GM21367 (cell line): ENCODE measurements at regions not wholly inside any gene's neighbourhood (a gene's known extent, or its start where the extent isn't known, plus 50 kb on each side); places are given as distances from the start of the nearest gene placed in this dataset.

Experiments used
- ATAC-seq: cut with Tn5 transposase; IDR thresholded peaks from one replicate; pipeline ENCODE4 v1.9.1; 2021; ENCODE audit not compliant: unreplicated experiment

DNA sequence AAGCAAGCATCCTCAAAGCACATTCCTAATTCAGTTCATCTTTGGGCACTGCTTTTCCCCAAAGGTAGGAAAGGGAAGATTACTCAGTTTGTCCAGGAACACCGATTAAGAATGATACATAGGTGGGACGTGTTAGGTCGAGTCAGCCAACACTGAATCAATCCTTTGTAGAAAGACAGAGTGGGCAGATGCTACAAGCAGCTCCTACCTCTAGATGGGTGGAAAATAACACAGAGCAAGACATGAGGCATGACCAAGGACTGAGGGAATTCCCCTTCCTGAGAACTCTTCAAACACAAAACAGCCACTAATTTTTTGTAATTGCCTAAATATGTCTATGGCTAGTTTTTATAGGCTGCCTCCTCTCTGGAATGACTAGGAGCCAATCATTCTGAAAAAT lies 331.7 kb downstream of the HNRNPD start:
- ATAC-seq = no peak

DNA sequence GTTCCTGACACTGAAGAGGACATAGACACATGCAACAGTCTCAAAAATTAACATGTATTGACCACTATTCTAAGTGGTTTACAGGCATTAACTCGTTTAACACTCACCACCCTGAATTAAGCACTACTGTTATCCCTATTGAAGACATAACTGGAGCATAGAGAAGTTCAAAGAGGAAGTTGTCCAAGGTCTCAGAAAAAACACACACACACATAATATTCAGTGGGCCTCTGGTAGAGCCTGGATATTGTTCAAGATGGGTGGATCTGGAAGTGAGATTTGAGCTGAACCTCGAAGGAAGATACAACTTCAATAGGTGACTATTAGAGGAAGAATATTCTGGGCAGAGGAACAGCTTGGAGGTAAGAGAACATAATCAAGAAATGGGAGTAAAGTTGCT lies 334.9 kb downstream of the HNRNPD start:
- no peak for ATAC-seq

DNA sequence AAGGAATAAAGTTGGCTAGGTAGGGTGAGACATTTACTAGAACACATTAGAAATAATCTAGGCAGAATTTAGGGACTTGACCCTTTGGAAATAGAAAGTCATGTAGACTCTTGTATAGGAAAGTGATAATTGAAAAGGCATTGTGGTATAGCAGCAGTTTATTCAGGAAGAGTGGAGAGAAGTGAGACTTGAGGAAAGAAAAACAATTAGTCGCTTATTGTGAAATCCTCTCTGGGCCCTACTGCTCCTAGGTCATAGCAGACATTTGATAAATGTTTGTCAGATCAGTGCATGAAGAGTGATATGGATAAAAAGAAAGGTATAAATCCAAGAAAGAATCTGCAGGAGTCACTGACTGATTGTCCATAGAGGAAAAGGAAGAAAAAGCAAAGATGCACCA lies 337.6 kb downstream of the HNRNPD start:
- ATAC-seq = no peak

DNA sequence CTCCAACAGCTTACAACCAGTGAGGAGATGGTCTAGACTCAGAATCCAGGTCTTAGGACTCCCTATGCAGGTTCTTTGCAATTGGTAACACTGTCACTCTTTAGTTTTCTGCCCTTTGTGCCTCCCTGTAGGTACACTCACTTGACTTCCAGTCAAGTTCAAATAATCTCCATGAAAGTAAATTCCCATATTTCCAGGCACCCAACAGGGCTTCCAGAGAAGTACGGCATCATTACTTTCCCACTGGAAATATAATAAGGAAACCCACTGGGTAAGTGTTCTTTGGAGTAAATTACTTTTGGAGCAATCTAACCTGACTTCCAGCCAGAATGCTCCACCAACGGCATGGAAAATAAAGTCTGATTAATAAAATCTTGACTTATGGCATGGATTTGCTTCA lies 338.9 kb downstream of the HNRNPD start:
- no peak for ATAC-seq

DNA sequence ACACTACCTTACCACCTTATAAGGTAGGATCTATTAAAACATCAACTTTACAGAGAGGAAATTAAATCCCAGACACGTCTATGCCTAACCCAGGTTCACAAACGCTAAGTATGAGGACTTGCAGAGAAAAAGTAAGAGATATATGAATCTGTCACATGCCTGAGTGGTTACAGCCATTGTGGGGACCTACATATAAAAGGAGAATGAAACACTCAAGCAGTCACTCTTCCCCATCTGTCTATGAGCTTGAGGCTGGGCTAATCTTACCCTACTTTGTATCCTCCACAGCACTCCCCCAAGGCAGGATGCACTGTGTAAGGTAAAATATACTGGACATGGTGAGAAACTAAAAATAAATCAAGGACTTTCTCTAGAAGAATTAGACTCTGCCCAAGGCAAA lies 339.9 kb downstream of the HNRNPD start:
- ATAC-seq = no peak

DNA sequence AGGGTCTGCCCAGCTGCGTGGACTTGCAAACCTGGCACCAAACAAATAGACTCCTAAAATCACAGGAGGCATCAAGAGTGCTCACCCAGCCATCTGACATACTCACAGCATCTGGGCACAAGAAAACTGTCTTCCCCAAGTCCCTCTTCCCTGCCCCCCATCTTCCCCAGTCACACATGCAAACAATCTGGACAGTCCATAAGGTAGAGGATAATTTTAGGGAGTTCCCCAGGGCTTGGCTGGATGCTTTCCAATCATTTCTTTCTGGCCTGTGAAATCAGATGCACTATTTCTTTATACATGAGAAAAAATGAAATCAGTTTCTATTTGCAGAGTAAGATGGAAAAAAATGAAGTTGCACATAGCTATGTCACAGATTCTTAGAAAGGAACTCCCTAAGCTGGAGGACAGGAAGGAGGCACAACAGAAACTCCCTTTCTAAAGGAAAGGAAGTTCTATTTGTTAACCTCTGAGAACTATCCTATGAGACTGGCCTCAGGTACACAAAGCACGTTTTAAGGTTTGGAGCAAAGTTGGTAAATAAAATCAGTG lies 342.3 kb downstream of the HNRNPD start:
- no peak for ATAC-seq

DNA sequence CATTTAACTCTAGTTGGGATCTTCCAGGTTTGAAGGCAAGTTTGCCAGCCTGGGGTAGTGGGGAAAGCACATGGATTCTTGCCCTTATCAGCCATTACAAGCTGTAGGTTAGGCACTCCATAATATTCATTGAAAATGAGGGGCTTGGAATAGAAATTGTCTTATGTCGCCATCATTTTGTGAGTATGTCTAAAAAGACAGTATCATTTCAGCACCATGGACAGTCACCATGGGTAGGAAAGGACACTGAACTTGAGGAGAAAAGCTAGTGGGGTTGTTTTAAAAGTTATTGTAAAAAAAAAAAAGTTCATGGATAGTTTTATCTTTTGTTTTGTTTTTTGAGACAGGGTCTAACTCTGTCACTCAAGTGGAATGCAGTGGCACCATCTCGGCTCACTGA lies 356.1 kb downstream of the HNRNPD start:
- ATAC-seq = no peak

DNA sequence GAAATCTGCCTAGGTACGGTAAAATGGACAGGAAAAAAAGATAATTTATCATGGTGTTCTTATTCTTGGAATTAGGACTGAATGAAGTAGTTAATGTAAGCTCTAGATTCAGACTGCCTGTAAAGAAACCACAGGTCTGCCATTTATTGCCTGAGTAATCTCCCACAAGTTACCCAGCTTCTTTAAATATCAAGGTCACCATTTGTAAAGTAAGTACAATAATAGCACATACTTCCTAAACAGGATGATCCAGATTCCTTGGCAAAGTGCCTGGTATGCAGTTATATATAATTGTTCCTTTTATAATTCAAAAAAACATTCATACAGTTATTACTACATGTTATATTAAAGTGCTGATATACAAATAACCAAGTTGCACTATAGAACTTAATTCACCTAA lies 368.6 kb downstream of the HNRNPD start:
- ATAC-seq = no peak

DNA sequence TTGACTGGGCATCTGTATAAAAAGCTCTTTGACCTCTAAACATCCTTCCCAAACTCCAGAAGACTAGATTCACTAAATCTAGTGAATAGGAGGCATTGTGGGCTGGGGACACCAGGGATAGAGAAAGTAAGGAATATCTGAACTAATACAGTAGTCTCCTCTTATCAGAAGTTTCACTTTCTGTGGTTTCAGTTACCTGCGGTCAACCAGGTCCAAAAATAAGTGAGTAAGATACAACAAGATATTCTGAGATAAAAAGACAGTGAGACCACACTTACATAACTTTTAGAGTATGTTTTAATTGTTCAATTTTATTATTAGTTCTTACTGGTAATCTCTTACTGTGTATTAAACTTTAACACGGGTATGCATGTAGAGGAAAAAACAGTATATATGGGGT lies 376.5 kb downstream of the HNRNPD start:
- no peak for ATAC-seq

DNA sequence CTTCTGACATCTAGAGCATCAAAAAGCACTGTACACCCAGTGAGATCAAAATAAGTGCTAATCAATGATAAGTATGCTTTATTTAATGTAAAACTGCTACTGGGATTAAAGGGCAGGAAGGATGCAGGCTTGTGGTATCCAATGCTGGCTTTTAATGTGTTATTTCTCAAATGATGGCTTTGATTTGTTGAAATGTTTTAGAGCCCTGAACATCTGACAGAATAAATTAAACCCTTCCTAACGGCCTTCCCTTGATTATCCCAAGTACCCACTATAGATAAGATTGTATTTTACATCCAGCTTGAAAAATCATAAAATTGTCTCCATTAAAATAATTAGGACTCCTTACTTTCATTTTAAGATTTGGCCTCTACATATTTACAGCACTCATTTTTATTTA lies 382.9 kb downstream of the HNRNPD start:
- no peak for ATAC-seq

DNA sequence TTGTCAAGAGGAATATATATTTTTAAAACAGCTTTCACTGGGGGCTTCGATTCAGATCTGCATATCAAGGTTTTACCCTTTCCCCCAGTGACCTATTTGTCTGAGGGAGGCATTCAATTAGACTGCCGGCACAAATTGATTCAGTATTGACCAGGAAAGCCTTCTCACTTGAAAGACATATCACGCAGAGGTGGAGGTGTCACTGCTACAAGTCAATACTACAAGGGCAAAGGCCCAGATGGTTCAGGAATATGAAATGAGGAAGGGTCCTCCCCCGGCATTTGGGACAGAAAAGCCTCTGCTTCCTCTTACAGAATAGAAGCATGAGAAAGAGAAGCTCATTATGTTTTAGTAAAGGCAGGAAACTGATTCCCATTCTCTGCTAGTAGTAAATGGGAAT lies 383.6 kb downstream of the HNRNPD start:
- ATAC-seq = no peak

DNA sequence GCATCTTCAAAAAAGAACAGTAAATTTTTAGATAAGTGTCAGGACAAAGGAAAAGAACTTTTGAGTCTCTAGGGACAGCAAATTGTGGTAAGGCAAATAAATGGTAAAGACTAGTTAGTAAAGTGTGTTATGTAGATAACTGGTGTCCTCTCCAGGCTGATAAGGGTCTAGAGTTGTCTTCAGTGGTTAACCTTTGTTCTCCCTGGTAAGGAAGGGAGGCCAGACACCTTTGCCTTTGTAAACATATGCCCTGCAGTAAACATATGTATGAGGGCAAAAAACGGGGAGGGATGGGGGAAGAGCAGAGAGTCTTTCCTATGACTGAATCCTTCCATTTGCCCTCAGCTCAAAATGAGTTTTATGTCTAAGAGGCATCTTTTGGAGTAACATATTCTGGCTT lies 384.6 kb downstream of the HNRNPD start:
- ATAC-seq = no peak

DNA sequence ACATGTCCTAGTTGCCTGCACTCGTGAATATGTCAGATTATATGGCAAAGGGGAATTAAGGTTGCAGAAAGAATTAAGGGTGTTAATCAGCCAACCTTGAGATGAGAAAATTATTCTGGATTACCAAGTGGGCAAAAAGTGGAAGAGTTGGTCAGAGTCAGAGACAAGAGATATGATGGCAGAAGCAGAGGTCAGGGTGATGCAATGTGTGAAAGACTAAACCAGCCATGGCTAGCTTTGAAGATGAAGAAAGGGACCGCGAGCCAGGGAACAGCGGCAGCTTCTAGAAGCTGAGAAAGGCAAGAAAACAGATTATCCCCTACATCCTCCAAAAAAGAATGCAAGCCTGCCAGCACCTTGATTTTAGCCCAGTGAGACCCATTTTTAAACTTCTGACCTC lies 385.6 kb downstream of the HNRNPD start:
- no peak for ATAC-seq

DNA sequence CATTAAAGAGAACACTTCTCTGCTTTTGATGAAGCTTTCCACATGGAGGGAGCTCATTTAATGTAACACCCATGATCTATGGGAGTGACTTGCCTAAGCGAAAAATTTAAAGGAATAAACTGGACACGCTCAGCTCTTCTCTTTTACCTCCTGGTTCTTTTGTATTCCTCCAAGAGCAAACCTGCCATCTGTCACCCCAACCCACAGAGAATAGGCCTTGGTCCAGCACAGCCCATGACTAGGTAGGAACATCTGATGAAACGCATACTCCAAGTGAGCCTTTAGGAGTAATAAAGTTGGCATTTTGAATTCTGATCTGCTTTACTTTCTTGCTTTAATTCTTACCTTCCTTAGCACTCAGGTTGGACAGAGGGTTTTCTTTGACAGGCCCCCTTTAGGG lies 389.0 kb downstream of the HNRNPD start:
- no peak for ATAC-seq

DNA sequence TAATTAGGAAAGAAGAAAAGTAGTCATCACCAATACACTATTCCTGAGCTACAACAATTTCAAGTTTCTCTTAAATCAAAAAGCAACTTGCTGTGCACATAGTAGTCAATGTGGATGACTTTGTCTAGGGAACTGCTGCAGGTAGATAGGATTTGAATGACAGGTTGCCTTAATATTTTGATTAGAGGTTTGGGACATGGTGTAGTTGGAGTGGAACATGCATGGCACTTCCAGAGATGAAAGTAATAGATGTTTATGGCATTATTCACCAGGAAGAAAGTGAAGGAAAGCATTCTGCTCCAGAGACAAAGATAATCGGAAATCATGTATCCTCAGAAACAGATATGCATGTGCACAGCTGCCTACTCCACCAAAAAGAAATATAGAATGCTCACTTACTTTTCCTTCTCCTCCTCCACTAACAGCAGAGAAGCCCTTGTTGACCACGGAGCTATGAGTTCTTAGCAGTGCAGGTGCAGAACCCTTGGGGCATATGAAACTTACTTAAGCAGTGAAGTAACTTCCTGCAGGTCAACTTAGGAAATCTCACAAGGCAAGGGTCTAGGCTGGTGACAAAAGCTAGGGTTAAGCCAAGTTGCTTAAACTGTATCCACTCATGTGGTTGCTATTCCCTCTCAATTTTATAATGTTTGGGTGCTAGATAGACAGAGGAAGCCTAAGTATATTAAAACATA lies 390.8 kb downstream of the HNRNPD start:
- ATAC-seq = no peak

DNA sequence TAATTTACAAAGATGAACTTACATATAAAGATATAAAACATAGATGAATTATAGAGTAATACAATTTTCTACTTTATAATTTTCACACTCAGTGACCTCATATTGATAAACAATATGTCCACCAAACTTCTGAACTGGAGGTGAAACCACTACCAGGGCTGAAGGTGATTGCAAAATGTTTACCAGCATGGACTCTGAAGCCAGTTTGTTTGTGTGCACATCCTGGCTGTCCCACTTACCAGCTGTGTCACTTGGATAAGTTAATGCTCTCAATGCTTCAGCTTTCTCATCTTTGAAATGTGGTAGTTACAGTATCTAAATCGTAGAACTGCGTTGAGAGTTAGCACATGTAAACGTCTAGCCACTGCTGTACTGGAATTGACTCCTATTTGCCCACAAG lies 392.6 kb downstream of the HNRNPD start:
- ATAC-seq = no peak

DNA sequence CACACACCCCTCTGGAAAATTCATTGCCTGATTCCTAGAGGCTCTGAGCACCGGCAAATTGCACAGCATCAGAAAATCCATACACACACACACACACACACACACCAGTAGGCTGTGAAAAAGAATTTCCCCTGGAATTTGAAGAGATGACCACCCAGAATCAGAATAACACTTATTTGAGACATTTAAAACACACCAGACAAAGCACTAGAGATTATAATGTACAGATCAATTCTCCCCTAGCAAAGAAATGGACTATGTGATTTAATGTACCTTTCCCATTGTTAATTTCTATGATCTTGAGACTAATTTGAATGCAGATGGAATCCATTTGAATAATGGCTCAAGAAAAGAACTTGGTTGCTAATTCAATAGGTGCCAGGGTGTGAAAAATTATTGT lies 399.3 kb downstream of the HNRNPD start:
- no peak for ATAC-seq

DNA sequence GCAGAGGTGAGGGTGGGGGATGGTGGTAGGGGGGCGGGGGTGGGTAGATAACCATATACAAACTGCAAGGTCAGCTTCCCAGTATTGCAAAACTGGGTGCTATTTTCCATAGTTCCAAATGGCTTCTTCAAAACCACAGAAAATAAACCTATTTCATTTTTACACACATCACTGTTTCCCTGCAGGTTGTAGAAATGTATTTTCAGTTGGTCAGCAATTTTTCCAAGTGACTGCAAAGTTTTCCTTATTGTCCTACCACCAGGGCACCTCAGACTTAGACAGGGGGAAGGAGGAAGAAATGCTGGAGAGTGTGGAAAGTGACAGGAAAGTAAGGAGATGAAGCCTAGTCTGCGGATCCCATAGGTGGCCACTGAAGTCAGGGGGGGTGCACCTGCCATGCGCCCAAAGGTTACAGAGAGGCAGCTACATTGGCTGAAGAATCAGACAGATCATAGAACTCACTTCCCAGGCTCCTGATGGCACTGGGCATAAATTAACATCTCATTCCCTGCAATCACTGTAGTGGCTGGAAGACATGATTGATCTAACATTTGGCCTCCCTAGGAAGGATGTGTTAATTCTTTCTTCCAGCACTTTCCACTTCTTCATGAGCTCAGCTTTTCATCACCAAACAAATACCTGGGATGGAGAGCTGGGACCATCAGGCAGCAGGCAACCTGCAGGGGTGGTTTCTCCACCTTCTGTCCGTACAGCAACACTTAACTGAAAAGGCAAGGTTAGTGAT lies 402.0 kb downstream of the HNRNPD start:
- no peak for ATAC-seq

DNA sequence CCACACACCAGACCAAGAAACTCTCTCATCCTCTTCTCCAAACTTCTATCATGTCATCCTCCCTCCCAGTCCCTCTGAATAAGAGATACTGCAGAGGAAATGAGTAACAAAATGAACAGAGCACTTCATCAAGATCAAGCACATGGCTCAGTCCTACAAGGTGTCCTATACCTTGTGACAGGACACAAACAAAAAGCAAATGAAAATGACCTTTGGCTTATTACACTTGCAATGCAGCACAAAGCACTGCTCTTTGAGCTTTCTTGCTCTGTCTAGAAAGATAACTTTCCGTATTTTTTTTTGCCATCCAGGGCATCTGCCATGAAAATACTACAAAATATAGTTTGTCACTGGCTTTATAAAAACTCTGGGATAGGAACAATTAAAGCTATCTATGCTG lies 402.7 kb downstream of the HNRNPD start:
- ATAC-seq = no peak

DNA sequence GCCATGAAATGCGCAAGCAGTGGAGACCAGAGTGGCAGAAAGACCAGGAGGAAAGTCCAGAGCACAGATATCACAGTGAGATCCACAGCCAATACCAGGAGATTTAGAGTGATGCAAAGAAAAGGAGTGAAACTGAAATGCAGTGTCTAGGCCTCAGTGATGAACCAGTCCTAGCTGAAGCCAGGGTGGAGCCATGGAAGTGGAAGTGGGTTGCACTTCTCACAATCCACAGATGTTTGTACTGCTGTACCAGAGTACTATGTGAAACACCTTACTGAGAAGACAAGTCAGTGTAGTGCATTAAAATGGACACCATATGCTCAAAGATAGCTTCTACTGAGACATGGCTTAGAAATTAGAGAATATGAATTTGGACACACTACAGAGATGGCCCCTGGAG lies 403.3 kb downstream of the HNRNPD start:
- no peak for ATAC-seq

DNA sequence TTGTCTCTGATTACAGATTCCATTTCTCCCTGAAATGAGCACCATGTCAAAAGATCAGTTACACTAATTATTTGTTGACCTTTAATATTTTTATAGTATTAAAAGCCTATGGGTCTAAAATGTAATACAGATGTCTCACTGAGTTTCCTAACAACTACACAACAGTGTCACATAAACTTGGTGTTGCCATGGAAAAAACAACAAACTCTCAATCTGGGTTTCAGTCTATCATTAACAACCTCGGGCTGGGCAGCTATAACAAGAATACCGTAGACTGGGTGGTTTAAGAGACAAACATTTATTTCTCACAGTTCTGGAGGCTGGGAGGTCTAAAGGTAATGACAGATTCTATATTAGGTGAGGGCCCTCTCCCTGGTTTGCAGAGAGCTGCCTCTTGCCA lies 407.1 kb downstream of the HNRNPD start:
- ATAC-seq = no peak

DNA sequence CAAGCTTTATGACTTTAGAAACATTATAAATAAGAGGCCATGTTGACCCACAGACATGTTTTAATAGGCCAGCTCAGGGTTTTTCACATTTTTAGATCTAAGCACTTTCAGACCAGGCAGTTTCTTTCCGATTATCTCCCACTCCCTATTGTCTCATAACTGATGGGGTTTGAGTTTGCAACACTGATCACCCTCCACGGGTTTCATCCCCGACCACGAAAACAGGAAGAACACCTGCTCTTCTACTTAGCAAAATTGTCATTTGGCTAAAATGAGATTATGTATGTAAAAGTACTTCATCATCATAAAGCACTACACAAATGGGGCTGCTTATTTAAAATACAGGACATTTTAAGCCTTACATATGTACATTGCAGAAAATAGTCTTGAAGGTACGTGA lies 407.9 kb downstream of the HNRNPD start:
- no peak for ATAC-seq

DNA sequence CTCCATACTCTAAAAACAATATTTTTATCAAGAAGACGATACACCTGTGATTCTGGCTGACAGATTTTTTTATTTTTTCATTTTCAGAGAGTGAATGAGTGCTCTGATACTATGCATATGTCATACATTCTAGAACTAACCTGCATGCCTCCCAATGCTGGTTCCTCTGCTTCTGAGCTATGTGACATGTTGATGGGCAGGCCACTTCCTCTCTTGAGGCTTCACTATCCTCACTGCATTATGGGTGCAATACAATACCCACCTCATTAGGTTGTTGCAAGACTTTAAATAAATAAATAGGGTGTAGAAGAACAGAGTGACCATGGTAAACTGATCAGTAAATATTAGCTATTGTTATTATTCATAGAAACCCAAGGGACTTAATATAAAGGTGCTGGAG lies 408.3 kb downstream of the HNRNPD start:
- ATAC-seq = no peak
